ENCODE measurements at regions not wholly inside any gene's neighbourhood (a gene's known extent, or its start where the extent isn't known, plus 50 kb on each side); places are given as distances from the start of the nearest gene placed in this dataset.

DNA sequence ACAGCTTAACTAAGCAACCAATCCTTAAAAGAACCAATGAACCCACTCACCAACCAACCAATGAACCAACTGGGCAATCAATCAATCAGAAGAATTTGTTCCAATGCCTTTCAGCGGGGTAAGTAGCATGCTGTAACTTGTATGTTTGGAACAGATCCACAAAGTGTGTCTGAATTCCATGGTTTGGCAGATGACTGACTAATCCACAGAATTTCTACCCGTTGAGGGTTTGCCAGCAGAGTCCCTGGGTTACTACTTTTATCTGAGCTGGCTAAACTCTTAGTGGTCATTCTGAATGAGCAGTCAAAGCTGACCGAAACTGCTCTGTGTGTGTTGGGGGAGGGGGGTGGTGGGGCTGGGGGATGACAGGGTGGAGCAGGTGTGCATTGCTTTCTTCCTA is 125.0 kb upstream of the JAG1 start:
- WGBS (ENCODE audit: insufficient coverage): 51% methylated on average over 2 of the region's 3 CpGs
- Histone ChIP-seq H3K27ac (ENCODE audit: low read depth, low read length) (no peak overlapping the region), H3K9me3 (ENCODE audit: control insufficient read depth, insufficient read depth, low read length) (no peaks in the 10 kb centered on the region), H3K27me3 (ENCODE audit: control insufficient read depth, insufficient read depth, low read length) (peaks cover 22% of the 10 kb centered on the region), H3K4me3 (ENCODE audit: low read depth, low read length) (no peak overlapping the region), H3K36me3 (ENCODE audit: control insufficient read depth, insufficient read depth, low read length) (no peaks in the 10 kb centered on the region), H3K4me1 (ENCODE audit: control insufficient read depth, insufficient read depth, low read length) (peaks cover 4% of the 10 kb centered on the region)
- no peak for DNase-seq (ENCODE audit: low read depth in 4 of 6, low spot score in 6 of 6)

GRCh38 chr20:10799735-10800134 is 125.9 kb upstream of the JAG1 start:
- Histone ChIP-seq H3K4me1 (ENCODE audit: control insufficient read depth, insufficient read depth, low read length) (no peaks in the 10 kb centered on the region), H3K27me3 (ENCODE audit: control insufficient read depth, insufficient read depth, low read length) (peaks cover 18% of the 10 kb centered on the region), H3K27ac (ENCODE audit: low read depth, low read length) (no peak overlapping the region), H3K9me3 (ENCODE audit: control insufficient read depth, insufficient read depth, low read length) (no peaks in the 10 kb centered on the region), H3K36me3 (ENCODE audit: control insufficient read depth, insufficient read depth, low read length) (no peaks in the 10 kb centered on the region), H3K4me3 (ENCODE audit: low read depth, low read length) (no peak overlapping the region)
- DNase-seq (ENCODE audit: low read depth in 4 of 6, low spot score in 6 of 6): no peak
- WGBS (ENCODE audit: insufficient coverage): no CpG with 5 or more reads among the region's 2 CpGs

GRCh38 chr20:10800288-10800687 is 126.5 kb upstream of the JAG1 start:
- DNase-seq (ENCODE audit: low read depth in 4 of 6, low spot score in 6 of 6): no peak
- Histone ChIP-seq H3K27ac (ENCODE audit: low read depth, low read length) (no peak overlapping the region), H3K4me1 (ENCODE audit: control insufficient read depth, insufficient read depth, low read length) (no peaks in the 10 kb centered on the region), H3K4me3 (ENCODE audit: low read depth, low read length) (no peak overlapping the region), H3K27me3 (ENCODE audit: control insufficient read depth, insufficient read depth, low read length) (peaks cover 15% of the 10 kb centered on the region), H3K36me3 (ENCODE audit: control insufficient read depth, insufficient read depth, low read length) (no peaks in the 10 kb centered on the region), H3K9me3 (ENCODE audit: control insufficient read depth, insufficient read depth, low read length) (no peaks in the 10 kb centered on the region)
- 77% methylated on average over 2 of the region's 6 CpGs for WGBS (ENCODE audit: insufficient coverage)

GRCh38 chr20:10802236-10802635 is 128.4 kb upstream of the JAG1 start:
- no peak overlapping the region for H3K27ac ChIP-seq (ENCODE audit: low read depth, low read length)
- H3K9me3 ChIP-seq (ENCODE audit: control insufficient read depth, insufficient read depth, low read length): no peaks in the 10 kb centered on the region
- WGBS (ENCODE audit: insufficient coverage): 80% methylated on average over 1 of the region's 3 CpGs
- H3K36me3 ChIP-seq (ENCODE audit: control insufficient read depth, insufficient read depth, low read length): no peaks in the 10 kb centered on the region
- H3K4me1 ChIP-seq (ENCODE audit: control insufficient read depth, insufficient read depth, low read length): no peaks in the 10 kb centered on the region
- peaks cover 3% of the 10 kb centered on the region for H3K27me3 ChIP-seq (ENCODE audit: control insufficient read depth, insufficient read depth, low read length)
- no peak for DNase-seq (ENCODE audit: low read depth in 4 of 6, low spot score in 6 of 6)
- no peak overlapping the region for H3K4me3 ChIP-seq (ENCODE audit: low read depth, low read length)

GRCh38 chr20:10805764-10806163 is 132.0 kb upstream of the JAG1 start:
- Histone ChIP-seq H3K27ac (ENCODE audit: low read depth, low read length) (no peak overlapping the region), H3K4me1 (ENCODE audit: control insufficient read depth, insufficient read depth, low read length) (no peaks in the 10 kb centered on the region), H3K4me3 (ENCODE audit: low read depth, low read length) (no peak overlapping the region), H3K9me3 (ENCODE audit: control insufficient read depth, insufficient read depth, low read length) (no peaks in the 10 kb centered on the region), H3K27me3 (ENCODE audit: control insufficient read depth, insufficient read depth, low read length) (no peaks in the 10 kb centered on the region), H3K36me3 (ENCODE audit: control insufficient read depth, insufficient read depth, low read length) (no peaks in the 10 kb centered on the region)
- DNase-seq (ENCODE audit: low read depth in 4 of 6, low spot score in 6 of 6): peak in 1 of 6 donors; percentile 35
- WGBS (ENCODE audit: insufficient coverage): 59% methylated on average over 2 of the region's 7 CpGs

- 60% methylated on average over 1 of the region's 3 CpGs for WGBS (ENCODE audit: insufficient coverage)
- Histone ChIP-seq H3K27me3 (ENCODE audit: control insufficient read depth, insufficient read depth, low read length) (no peaks in the 10 kb centered on the region), H3K27ac (ENCODE audit: low read depth, low read length) (no peak overlapping the region), H3K4me1 (ENCODE audit: control insufficient read depth, insufficient read depth, low read length) (no peaks in the 10 kb centered on the region), H3K9me3 (ENCODE audit: control insufficient read depth, insufficient read depth, low read length) (no peaks in the 10 kb centered on the region), H3K4me3 (ENCODE audit: low read depth, low read length) (no peak overlapping the region), H3K36me3 (ENCODE audit: control insufficient read depth, insufficient read depth, low read length) (no peaks in the 10 kb centered on the region)
- DNase-seq (ENCODE audit: low read depth in 4 of 6, low spot score in 6 of 6): no peak
Measured at GRCh38 chr20:10806539-10806938, 132.7 kb upstream of the JAG1 start.

DNA sequence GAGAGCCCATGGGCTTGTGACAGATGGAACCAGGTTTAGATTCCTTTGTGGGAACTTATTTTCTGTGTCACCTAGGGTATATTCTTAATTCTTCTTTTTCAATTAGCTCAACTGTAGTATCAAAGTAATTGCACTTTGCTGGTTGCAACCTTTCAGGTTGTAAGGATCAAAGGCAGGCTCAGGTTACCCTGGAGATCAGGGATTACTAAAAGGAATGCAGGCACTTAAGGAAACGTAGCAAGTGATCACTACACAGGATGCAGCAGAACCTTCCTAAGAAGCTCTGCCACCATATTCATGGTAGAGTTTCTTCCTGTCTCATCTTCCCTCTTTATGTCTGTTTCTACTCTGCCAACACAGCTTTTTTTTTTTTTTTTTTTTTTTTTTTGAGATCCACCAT is 133.2 kb upstream of the JAG1 start:
- H3K4me1 ChIP-seq (ENCODE audit: control insufficient read depth, insufficient read depth, low read length): no peaks in the 10 kb centered on the region
- H3K9me3 ChIP-seq (ENCODE audit: control insufficient read depth, insufficient read depth, low read length): no peaks in the 10 kb centered on the region
- WGBS (ENCODE audit: insufficient coverage): 86% methylated on average over 1 of the region's 1 CpG
- H3K27me3 ChIP-seq (ENCODE audit: control insufficient read depth, insufficient read depth, low read length): no peaks in the 10 kb centered on the region
- DNase-seq (ENCODE audit: low read depth in 4 of 6, low spot score in 6 of 6): no peak
- no peaks in the 10 kb centered on the region for H3K36me3 ChIP-seq (ENCODE audit: control insufficient read depth, insufficient read depth, low read length)
- H3K27ac ChIP-seq (ENCODE audit: low read depth, low read length): no peak overlapping the region
- no peak overlapping the region for H3K4me3 ChIP-seq (ENCODE audit: low read depth, low read length)

DNA sequence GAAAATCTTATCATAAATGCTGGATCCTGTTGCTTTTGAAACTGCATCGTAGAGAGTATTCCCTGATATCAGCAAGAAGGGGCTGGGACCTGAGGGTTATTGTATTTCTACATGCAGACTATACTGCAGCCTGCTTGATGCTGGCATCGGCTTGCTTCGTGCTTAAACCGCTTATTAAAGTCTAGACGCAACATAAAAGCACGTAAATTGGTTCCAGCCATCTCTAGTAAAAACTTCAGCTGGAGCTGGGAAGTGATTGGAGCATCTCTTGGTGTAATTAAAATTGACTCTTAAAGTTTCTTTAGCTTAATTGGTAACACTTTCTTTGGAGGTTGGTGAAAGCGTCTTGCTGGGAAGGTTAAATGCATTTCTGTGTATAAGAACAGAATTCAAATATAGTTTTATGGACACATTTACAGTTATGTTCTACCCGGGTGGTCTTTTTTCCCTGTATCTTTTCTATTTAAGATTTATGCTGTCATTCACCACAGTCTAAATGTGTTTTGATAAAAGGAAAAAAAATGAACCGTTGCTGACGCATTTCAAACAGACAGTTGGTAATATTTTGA is 139.0 kb upstream of the JAG1 start:
- Histone ChIP-seq H3K9me3 (ENCODE audit: control insufficient read depth, insufficient read depth, low read length) (no peaks in the 10 kb centered on the region), H3K27me3 (ENCODE audit: control insufficient read depth, insufficient read depth, low read length) (no peaks in the 10 kb centered on the region), H3K36me3 (ENCODE audit: control insufficient read depth, insufficient read depth, low read length) (no peaks in the 10 kb centered on the region), H3K27ac (ENCODE audit: low read depth, low read length) (no peak overlapping the region), H3K4me1 (ENCODE audit: control insufficient read depth, insufficient read depth, low read length) (no peaks in the 10 kb centered on the region), H3K4me3 (ENCODE audit: low read depth, low read length) (no peak overlapping the region)
- peak in 1 of 6 donors; percentile 46 for DNase-seq (ENCODE audit: low read depth in 4 of 6, low spot score in 6 of 6)
- 90% methylated on average over 2 of the region's 10 CpGs for WGBS (ENCODE audit: insufficient coverage)

DNA sequence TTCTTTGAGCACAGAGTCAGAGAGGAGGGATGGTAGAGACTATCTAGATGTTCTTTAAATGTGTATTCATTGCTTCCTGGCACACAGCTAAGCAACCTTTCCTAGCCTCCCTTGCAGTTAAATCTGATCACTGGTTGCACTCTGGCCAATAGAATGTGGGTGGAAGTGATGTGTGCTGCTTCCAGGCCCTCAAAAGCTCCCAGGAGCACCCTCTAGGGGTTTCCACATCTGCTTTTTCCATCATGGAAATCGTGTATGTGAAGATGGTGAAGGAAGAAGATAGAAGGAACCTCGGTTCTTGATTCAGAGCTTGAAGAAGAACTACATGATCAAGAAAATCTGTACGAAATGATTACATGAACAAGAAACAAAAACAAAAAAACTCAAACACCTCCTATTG is 149.8 kb upstream of the JAG1 start:
- Histone ChIP-seq H3K27me3 (ENCODE audit: control insufficient read depth, insufficient read depth, low read length) (no peaks in the 10 kb centered on the region), H3K9me3 (ENCODE audit: control insufficient read depth, insufficient read depth, low read length) (no peaks in the 10 kb centered on the region), H3K36me3 (ENCODE audit: control insufficient read depth, insufficient read depth, low read length) (no peaks in the 10 kb centered on the region), H3K4me1 (ENCODE audit: control insufficient read depth, insufficient read depth, low read length) (no peaks in the 10 kb centered on the region), H3K4me3 (ENCODE audit: low read depth, low read length) (no peak overlapping the region), H3K27ac (ENCODE audit: low read depth, low read length) (no peak overlapping the region)
- 100% methylated on average over 1 of the region's 3 CpGs for WGBS (ENCODE audit: insufficient coverage)
- DNase-seq (ENCODE audit: low read depth in 4 of 6, low spot score in 6 of 6): no peak

GRCh38 chr20:10824750-10825500 is 151.1 kb upstream of the JAG1 start:
- WGBS (ENCODE audit: insufficient coverage): 80% methylated on average over 2 of the region's 11 CpGs
- Histone ChIP-seq H3K4me1 (ENCODE audit: control insufficient read depth, insufficient read depth, low read length) (no peaks in the 10 kb centered on the region), H3K27me3 (ENCODE audit: control insufficient read depth, insufficient read depth, low read length) (no peaks in the 10 kb centered on the region), H3K36me3 (ENCODE audit: control insufficient read depth, insufficient read depth, low read length) (no peaks in the 10 kb centered on the region), H3K27ac (ENCODE audit: low read depth, low read length) (no peak overlapping the region), H3K9me3 (ENCODE audit: control insufficient read depth, insufficient read depth, low read length) (no peaks in the 10 kb centered on the region), H3K4me3 (ENCODE audit: low read depth, low read length) (no peak overlapping the region)
- peak in 1 of 6 donors; percentile 51 for DNase-seq (ENCODE audit: low read depth in 4 of 6, low spot score in 6 of 6)

All from spinal cord (tissue), 9 donors.